Gastrocnemius medialis (tissue), 4 donors: ENCODE measurements at regions not wholly inside any gene's neighbourhood (a gene's known extent, or its start where the extent isn't known, plus 50 kb on each side); places are given as distances from the start of the nearest gene placed in this dataset.
"Not testable (repeated sequence)": the region's sequence is repeated elsewhere in the genome, so short reads cannot be mapped to it uniquely, and the experiment has no call there.

Source experiments
- ATAC-seq, 2 donors: fragments of 150-250 bp; one replicate each; pipeline ENCODE4 v1.9.1; 2016
- DNase-seq, 2 donors: peaks; one replicate each; pipeline ENCODE4 v3.0.0-alpha.2; 2019
- H3K27ac ChIP-seq, 4 donors: fragments of 200-600 bp; sonication (generic); 1 replicate in 1 of 4; 2 replicates in 3 of 4; pipeline ENCODE4 v1.5.1; 2016 to 2018; ENCODE audit warnings: mild to moderate bottlenecking in 2 of 4, moderate library complexity in 1 of 4
- H3K27me3 ChIP-seq, 3 donors: fragments of 200-600 bp; sonication (generic) in 2 of 3; 1 replicate in 1 of 3; 2 replicates in 2 of 3; pipeline versions ENCODE4 v1.5.1 to v1.6.0; 2016 to 2019; ENCODE audit warnings: mild to moderate bottlenecking in 1 of 3, moderate library complexity in 1 of 3
- H3K36me3 ChIP-seq, 2 donors: fragments of 200-600 bp; sonication (generic) in 1 of 2; one replicate each; pipeline ENCODE4 v1.5.1; 2017 to 2018
- H3K4me1 ChIP-seq, 2 donors: fragments of 200-600 bp; sonication (generic) in 1 of 2; one replicate each; pipeline ENCODE4 v1.5.1; 2016 to 2017; ENCODE audit warnings: mild to moderate bottlenecking in 2 of 2
- H3K4me3 ChIP-seq, 4 donors: fragments of 200-600 bp; sonication (generic) in 3 of 4; 1 replicate in 1 of 4; 2 replicates in 3 of 4; pipeline ENCODE4 v1.5.1; 2016 to 2019; ENCODE audit warnings: mild to moderate bottlenecking in 2 of 4
- H3K9me3 ChIP-seq, 3 donors: fragments of 200-600 bp; sonication (generic) in 2 of 3; 1 replicate in 1 of 3; 2 replicates in 2 of 3; pipeline ENCODE4 v1.5.1; 2016 to 2019
- POLR2A ChIP-seq, 2 donors: fragments of 450-650 bp; IDR thresholded peaks; one replicate each; pipeline ENCODE4 v1.6.1; 2017; ENCODE audit warnings: antibody characterized with exemption in 2 of 2, mild to moderate bottlenecking in 2 of 2, moderate library complexity in 2 of 2
- in situ Hi-C, 4 donors: fragments of 200-750 bp; cut with MboI; loops; one replicate each; pipeline versions ENCODE4 v1.15.0 to v1.8.0; 2017; ENCODE audit warnings: low sequenced_read_pairs in 4 of 4
- intact Hi-C: fragments of 100-400 bp; cut with DNase I; formaldehyde crosslinking; loops from one replicate; pipeline ENCODE4 v1.15.1; 2023; ENCODE audit warnings: low total_unique reads
- TF ChIP-seq, protein P1 (sequence below), 5 experiments: fragments of 450-650 bp in 3 of 5; fragments of 200-600 bp in 2 of 5; sonication (generic) in 2 of 5; IDR thresholded peaks in 4 of 5; conservative IDR thresholded peaks in 1 of 5; 1 replicate in 4 of 5; 2 replicates in 1 of 5; pipeline ENCODE4 v1.5.1; 2016 to 2019; ENCODE audit warnings: antibody characterized with exemption in 5 of 5, mild to moderate bottlenecking in 3 of 5, moderate library complexity in 3 of 5

DNA sequence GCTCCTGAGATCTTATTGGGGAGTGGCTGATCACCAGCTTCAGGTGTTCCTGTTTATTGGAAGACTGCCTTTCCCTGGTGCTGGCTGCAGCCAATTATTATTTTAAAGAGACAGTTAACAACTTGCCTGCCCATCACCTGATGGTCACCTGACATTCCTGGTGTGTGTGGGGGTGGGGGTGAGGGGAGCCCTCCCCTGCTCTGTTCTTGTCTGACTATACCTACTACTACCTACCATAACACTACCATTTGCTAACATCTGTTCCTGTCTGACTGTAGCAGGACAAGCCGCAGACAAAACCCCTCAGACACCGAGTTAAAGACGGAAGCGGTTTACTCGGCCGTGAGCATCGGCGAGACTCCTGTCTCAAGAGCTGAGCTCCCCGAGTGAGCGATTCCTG is 54.9 kb upstream of the NBPF3 start:
- in situ Hi-C loops: no loop called here
- no peak for TF ChIP-seq POLR2A (IDR thresholded peaks at IDR 0.05)
- TF ChIP-seq, protein P1, sequence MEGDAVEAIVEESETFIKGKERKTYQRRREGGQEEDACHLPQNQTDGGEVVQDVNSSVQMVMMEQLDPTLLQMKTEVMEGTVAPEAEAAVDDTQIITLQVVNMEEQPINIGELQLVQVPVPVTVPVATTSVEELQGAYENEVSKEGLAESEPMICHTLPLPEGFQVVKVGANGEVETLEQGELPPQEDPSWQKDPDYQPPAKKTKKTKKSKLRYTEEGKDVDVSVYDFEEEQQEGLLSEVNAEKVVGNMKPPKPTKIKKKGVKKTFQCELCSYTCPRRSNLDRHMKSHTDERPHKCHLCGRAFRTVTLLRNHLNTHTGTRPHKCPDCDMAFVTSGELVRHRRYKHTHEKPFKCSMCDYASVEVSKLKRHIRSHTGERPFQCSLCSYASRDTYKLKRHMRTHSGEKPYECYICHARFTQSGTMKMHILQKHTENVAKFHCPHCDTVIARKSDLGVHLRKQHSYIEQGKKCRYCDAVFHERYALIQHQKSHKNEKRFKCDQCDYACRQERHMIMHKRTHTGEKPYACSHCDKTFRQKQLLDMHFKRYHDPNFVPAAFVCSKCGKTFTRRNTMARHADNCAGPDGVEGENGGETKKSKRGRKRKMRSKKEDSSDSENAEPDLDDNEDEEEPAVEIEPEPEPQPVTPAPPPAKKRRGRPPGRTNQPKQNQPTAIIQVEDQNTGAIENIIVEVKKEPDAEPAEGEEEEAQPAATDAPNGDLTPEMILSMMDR (IDR thresholded peaks at IDR 0.05 in 4 of 5, conservative IDR thresholded peaks at IDR 0.05 in 1 of 5): no peak
- ATAC-seq (no peak), DNase-seq (no peak)
- no peaks in the 10 kb centered on the region for H3K4me1 ChIP-seq
- H3K4me3 ChIP-seq: no peak overlapping the region
- intact Hi-C loops: no loop called here
- H3K36me3 ChIP-seq: no peaks in the 10 kb centered on the region
- H3K27ac ChIP-seq: no peak overlapping the region
- peaks cover 6 to 16% (median 10%) of the 10 kb centered on the region in 3 donors for H3K27me3 ChIP-seq
- no peaks in the 10 kb centered on the region for H3K9me3 ChIP-seq

GRCh38 chr1:21384620-21385019 is 55.3 kb upstream of the NBPF3 start:
- no peak overlapping the region for H3K4me3 ChIP-seq
- H3K27me3 ChIP-seq: peaks cover 6 to 16% (median 10%) of the 10 kb centered on the region in 3 donors
- DNase-seq (no peak), ATAC-seq (no peak)
- in situ Hi-C loops (no loop called here), intact Hi-C loops (no loop called here)
- H3K4me1 ChIP-seq: no peaks in the 10 kb centered on the region
- H3K27ac ChIP-seq: no peak overlapping the region
- TF ChIP-seq, protein P1 (IDR thresholded peaks at IDR 0.05 in 4 of 5, conservative IDR thresholded peaks at IDR 0.05 in 1 of 5): no peak
- no peak for TF ChIP-seq POLR2A (IDR thresholded peaks at IDR 0.05)
- H3K36me3 ChIP-seq: no peaks in the 10 kb centered on the region
- H3K9me3 ChIP-seq: no peaks in the 10 kb centered on the region

DNA sequence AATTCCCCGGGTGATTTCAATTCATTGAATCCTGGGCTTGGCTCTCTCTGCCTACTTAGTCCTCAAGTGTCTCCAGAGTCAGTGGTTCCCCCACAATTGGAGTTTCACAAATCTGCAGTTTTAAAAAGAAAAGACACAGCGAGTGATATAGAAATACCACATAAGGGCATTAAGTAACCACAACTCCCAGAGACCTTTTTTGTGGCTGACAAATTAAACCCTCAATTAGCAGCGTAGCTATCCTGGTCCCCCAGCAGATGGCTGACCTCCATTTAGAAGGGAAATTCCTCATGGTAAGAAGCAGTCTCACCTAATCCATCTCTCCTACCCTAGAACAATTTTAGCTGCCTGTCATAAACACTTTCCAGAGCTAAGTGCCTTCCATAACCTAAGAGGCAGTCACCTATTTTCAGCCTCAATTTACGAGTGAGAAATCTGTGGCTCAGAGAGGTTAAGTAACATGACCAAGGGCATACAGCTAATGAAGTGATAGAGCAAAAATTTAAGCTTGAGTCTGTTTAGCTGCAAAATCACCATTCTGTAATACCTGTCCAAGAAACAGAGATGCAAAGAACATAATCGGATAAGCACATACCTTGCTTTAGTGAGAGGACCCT is 56.0 kb upstream of the NBPF3 start:
- no peaks in the 10 kb centered on the region for H3K9me3 ChIP-seq
- ATAC-seq: no peak
- no peaks in the 10 kb centered on the region for H3K36me3 ChIP-seq
- no peak for TF ChIP-seq POLR2A (IDR thresholded peaks at IDR 0.05)
- TF ChIP-seq, protein P1 (IDR thresholded peaks at IDR 0.05 in 4 of 5, conservative IDR thresholded peaks at IDR 0.05 in 1 of 5): no peak
- no peaks in the 10 kb centered on the region for H3K4me1 ChIP-seq
- no peak for DNase-seq
- H3K4me3 ChIP-seq: no peak overlapping the region
- intact Hi-C loops: no loop called here
- no peak overlapping the region for H3K27ac ChIP-seq
- H3K27me3 ChIP-seq: peaks cover 6 to 16% (median 10%) of the 10 kb centered on the region in 3 donors
- in situ Hi-C loops: no loop called here

- no peak for ATAC-seq
- Histone ChIP-seq H3K36me3 (no peaks in the 10 kb centered on the region), H3K27ac (no peak overlapping the region), H3K4me1 (no peaks in the 10 kb centered on the region), H3K27me3 (peaks cover 6 to 16% (median 10%) of the 10 kb centered on the region in 3 donors), H3K9me3 (no peaks in the 10 kb centered on the region), H3K4me3 (no peak overlapping the region)
- in situ Hi-C loops (no loop called here), intact Hi-C loops (no loop called here)
- DNase-seq: no peak
- TF ChIP-seq, protein P1 (IDR thresholded peaks at IDR 0.05 in 4 of 5, conservative IDR thresholded peaks at IDR 0.05 in 1 of 5): no peak
- no peak for TF ChIP-seq POLR2A (IDR thresholded peaks at IDR 0.05)
Observed at GRCh38 chr1:21381354-21381753, 58.6 kb upstream of the NBPF3 start.

DNA sequence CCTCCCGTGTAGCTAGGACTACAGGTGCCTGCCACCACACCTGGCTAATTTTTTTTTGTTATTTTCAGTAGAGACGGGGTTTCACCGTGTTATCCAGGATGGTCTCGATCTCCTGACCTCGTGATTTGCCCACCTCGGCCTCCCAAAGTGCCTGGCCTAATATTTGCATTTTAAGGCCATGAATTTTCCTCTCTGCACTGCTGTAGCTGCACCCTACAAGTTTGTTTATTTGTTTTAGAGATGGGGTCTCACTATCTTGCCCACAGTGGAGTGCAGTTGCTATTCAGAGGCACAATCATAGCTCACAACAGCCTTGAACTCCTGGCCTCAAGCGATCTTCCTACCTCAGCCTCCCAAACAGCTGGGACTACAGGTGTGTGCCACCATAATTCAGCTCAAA is 59.8 kb upstream of the NBPF3 start:
- in situ Hi-C loops, H3K36me3 ChIP-seq, H3K9me3 ChIP-seq, H3K4me3 ChIP-seq, H3K4me1 ChIP-seq, intact Hi-C loops, H3K27ac ChIP-seq, DNase-seq, ATAC-seq: not testable (repeated sequence)
- peaks cover 6 to 16% (median 10%) of the 10 kb centered on the region in 3 donors for H3K27me3 ChIP-seq
